GM12874 (cell line): ENCODE measurements at regions not wholly inside any gene's neighbourhood (a gene's known extent, or its start where the extent isn't known, plus 50 kb on each side); places are given as distances from the start of the nearest gene placed in this dataset.

Experiments used
- TF ChIP-seq, protein P1 (sequence below): IDR thresholded peaks from 2 replicates; pipeline ENCODE4 v1.5.1; 2011; ENCODE audit warnings: low read depth, mild to moderate bottlenecking, control low read depth, low read length, moderate library complexity; ENCODE audit not compliant: insufficient read depth

GRCh38 chr14:76585616-76586015, 175.7 kb upstream of the VASH1 start:
- TF ChIP-seq, protein P1, sequence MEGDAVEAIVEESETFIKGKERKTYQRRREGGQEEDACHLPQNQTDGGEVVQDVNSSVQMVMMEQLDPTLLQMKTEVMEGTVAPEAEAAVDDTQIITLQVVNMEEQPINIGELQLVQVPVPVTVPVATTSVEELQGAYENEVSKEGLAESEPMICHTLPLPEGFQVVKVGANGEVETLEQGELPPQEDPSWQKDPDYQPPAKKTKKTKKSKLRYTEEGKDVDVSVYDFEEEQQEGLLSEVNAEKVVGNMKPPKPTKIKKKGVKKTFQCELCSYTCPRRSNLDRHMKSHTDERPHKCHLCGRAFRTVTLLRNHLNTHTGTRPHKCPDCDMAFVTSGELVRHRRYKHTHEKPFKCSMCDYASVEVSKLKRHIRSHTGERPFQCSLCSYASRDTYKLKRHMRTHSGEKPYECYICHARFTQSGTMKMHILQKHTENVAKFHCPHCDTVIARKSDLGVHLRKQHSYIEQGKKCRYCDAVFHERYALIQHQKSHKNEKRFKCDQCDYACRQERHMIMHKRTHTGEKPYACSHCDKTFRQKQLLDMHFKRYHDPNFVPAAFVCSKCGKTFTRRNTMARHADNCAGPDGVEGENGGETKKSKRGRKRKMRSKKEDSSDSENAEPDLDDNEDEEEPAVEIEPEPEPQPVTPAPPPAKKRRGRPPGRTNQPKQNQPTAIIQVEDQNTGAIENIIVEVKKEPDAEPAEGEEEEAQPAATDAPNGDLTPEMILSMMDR: no peak

- TF ChIP-seq, protein P1: no peak
Observed at GRCh38 chr14:76589246-76589645, 172.0 kb upstream of the VASH1 start.

GRCh38 chr14:76591266-76591665, 170.0 kb upstream of the VASH1 start:
- TF ChIP-seq, protein P1: no peak

DNA sequence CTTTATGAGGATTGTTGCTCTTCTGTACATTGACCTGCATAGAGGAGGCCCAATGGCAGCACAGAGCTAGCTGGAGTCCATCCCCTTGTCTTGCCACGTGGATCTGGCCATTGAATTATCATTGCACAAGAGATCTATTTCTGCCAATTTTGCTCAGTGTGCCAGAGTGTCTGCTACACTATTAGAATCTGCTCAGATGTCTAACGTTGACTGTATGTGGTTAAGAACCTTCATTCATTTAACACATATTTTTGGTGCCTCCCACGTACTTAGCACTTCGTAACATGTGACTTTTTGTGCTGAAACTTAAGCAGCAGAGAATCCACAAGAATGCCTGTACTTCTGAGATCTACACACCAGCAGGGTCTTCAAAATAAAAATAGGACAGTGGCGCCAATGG, 166.0 kb upstream of the VASH1 start:
- TF ChIP-seq, protein P1: no peak

DNA sequence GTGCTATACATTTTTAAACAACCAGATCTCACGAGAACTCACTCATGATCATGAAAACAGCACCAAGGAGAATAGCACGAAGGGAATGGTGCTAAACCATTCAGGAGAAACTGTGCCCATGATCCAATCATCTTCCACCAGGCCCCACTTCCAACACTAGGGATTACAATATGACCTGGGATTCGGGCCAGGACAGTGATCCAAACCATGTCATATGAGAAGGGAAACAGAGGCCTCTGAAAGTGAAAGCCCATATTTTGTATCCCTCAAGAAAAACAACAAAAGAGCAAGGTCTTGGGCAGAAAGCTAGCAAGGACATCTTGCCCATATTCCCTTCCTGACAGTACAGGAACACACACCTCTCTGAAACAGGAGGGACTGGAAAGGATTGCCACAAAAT, 163.9 kb upstream of the VASH1 start:
- TF ChIP-seq, protein P1: no peak

- TF ChIP-seq, protein P1: no peak
Observed at GRCh38 chr14:76599141-76599540, 162.1 kb upstream of the VASH1 start.

GRCh38 chr14:76599559-76600287, 161.5 kb upstream of the VASH1 start:
- TF ChIP-seq, protein P1: no peak
